GM23338 (cell line): ENCODE measurements at regions not wholly inside any gene's neighbourhood (a gene's known extent, or its start where the extent isn't known, plus 50 kb on each side); places are given as distances from the start of the nearest gene placed in this dataset.

Source experiments
- ATAC-seq: fragments of 200-7000 bp; cut with Tn5 transposase; 3 replicates; pipeline ENCODE4 v1.9.1; 2020
- DNase-seq: peaks from one replicate; pipeline ENCODE4 v3.0.0-alpha.2; 2015; ENCODE audit warnings: low spot score
- H2AFZ ChIP-seq: fragments of 200-600 bp; sonication (generic); 2 replicates; pipeline ENCODE4 v1.8.0; 2016; ENCODE audit warnings: antibody characterized with exemption, mild to moderate bottlenecking, moderate library complexity
- H3F3A ChIP-seq: fragments of 200-600 bp; sonication (generic); replicated peaks from 2 replicates; pipeline ENCODE4 v1.8.0; 2017; ENCODE audit warnings: antibody characterized with exemption, mixed run types, low read depth
- H3K27ac ChIP-seq: fragments of 200-600 bp; sonication (generic); 2 replicates; pipeline ENCODE4 v1.6.1; 2016; ENCODE audit warnings: low read depth
- H3K27me3 ChIP-seq: fragments of 200-600 bp; sonication (generic); 2 replicates; pipeline ENCODE4 v1.8.0; 2016; ENCODE audit warnings: mild to moderate bottlenecking, mixed run types, moderate library complexity; ENCODE audit not compliant: insufficient read depth
- H3K36me3 ChIP-seq: fragments of 200-600 bp; sonication (generic); 2 replicates; pipeline ENCODE4 v1.8.0; 2016; ENCODE audit warnings: mild to moderate bottlenecking; ENCODE audit not compliant: insufficient read depth
- H3K4me1 ChIP-seq: fragments of 200-600 bp; sonication (generic); 2 replicates; pipeline ENCODE4 v1.8.0; 2016; ENCODE audit warnings: mild to moderate bottlenecking, moderate library complexity; ENCODE audit not compliant: insufficient read depth
- H3K4me2 ChIP-seq: fragments of 200-600 bp; sonication (generic); 2 replicates; pipeline ENCODE4 v1.7.1; 2017; ENCODE audit warnings: mixed run types
- H3K4me3 ChIP-seq: fragments of 200-600 bp; sonication (generic); 2 replicates; pipeline ENCODE4 v1.6.1; 2016; ENCODE audit warnings: mixed run types
- H3K79me2 ChIP-seq: fragments of 200-600 bp; sonication (generic); replicated peaks from 2 replicates; pipeline ENCODE4 v1.8.0; 2017; ENCODE audit warnings: mild to moderate bottlenecking; ENCODE audit not compliant: insufficient read depth
- H3K9me2 ChIP-seq: fragments of 200-600 bp; sonication (generic); 2 replicates; pipeline ENCODE4 v1.8.0; 2017; ENCODE audit not compliant: insufficient read depth
- H4K20me1 ChIP-seq: fragments of 200-600 bp; sonication (generic); replicated peaks from 2 replicates; pipeline ENCODE4 v1.8.0; 2017; ENCODE audit warnings: mild to moderate bottlenecking; ENCODE audit not compliant: insufficient read depth
- H3K27ac Mint-ChIP-seq: 2 replicates; pipeline ENCODE4 v1.8.0; 2020; ENCODE audit warnings: inconsistent platforms, mild to moderate bottlenecking, moderate library complexity, mixed read lengths
- H3K27me3 Mint-ChIP-seq: 3 replicates; pipeline ENCODE4 v1.8.0; 2022; ENCODE audit warnings: low read depth, mild to moderate bottlenecking, moderate library complexity, mixed read lengths, inconsistent platforms; ENCODE audit not compliant: insufficient read depth, poor library complexity
- H3K36me3 Mint-ChIP-seq: 3 replicates; pipeline ENCODE4 v1.8.0; 2021; ENCODE audit warnings: low read depth, mild to moderate bottlenecking, inconsistent platforms, moderate library complexity, mixed read lengths
- H3K4me1 Mint-ChIP-seq: 3 replicates; pipeline ENCODE4 v1.8.0; 2020; ENCODE audit warnings: mild to moderate bottlenecking, inconsistent platforms, mixed read lengths
- H3K4me3 Mint-ChIP-seq: 3 replicates; pipeline ENCODE4 v1.8.0; 2021; ENCODE audit warnings: moderate library complexity, mild to moderate bottlenecking, inconsistent platforms, mixed read lengths
- H3K9me3 Mint-ChIP-seq: 3 replicates; pipeline ENCODE4 v1.8.0; 2020; ENCODE audit warnings: moderate library complexity, mild to moderate bottlenecking, inconsistent platforms, mixed read lengths
- CTCF ChIP-seq, 2 experiments: fragments of 200-600 bp in 1 of 2; sonication (generic) in 1 of 2; conservative IDR thresholded peaks; 2 replicates each; pipeline versions ENCODE4 v1.5.1 to v1.6.1; 2016 to 2017; ENCODE audit warnings: antibody characterized with exemption in 2 of 2, low read depth in 2 of 2, mild to moderate bottlenecking in 2 of 2, moderate library complexity in 1 of 2
- EZH2phosphoT487 ChIP-seq: fragments of 200-600 bp; sonication (generic); IDR thresholded peaks from one replicate; pipeline ENCODE4 v1.8.1; 2018; ENCODE audit warnings: antibody characterized with exemption; ENCODE audit not compliant: unreplicated experiment
- JUNB ChIP-seq: IDR thresholded peaks from one replicate; pipeline ENCODE4 v1.6.1; 2016; ENCODE audit warnings: antibody characterized with exemption; ENCODE audit not compliant: unreplicated experiment
- NANOG ChIP-seq: IDR thresholded peaks from 2 replicates; pipeline ENCODE4 v1.6.1; 2016; ENCODE audit warnings: antibody characterized with exemption, borderline replicate concordance
- STAT1 ChIP-seq: IDR thresholded peaks from one replicate; pipeline ENCODE4 v1.6.1; 2016; ENCODE audit warnings: antibody characterized with exemption; ENCODE audit not compliant: unreplicated experiment
- ZNF114 ChIP-seq: fragments of 250-450 bp; sonication (Bioruptor Pico); IDR thresholded peaks from 2 replicates; pipeline ENCODE4 v1.5.0; 2020; ENCODE audit warnings: mild to moderate bottlenecking, moderate library complexity
- ZNF331 ChIP-seq: fragments of 250-450 bp; sonication (Bioruptor Pico); IDR thresholded peaks from 2 replicates; pipeline ENCODE4 v1.5.0; 2020; ENCODE audit warnings: low read depth, mild to moderate bottlenecking, moderate library complexity
- ZNF462 ChIP-seq: fragments of 250-450 bp; sonication (Bioruptor Pico); IDR thresholded peaks from 2 replicates; pipeline ENCODE4 v1.5.0; 2020; ENCODE audit warnings: mild to moderate bottlenecking, moderate library complexity
- TF ChIP-seq, protein P1 (sequence below): IDR thresholded peaks from one replicate; pipeline ENCODE4 v1.6.1; 2018; ENCODE audit warnings: antibody characterized with exemption; ENCODE audit not compliant: unreplicated experiment

DNA sequence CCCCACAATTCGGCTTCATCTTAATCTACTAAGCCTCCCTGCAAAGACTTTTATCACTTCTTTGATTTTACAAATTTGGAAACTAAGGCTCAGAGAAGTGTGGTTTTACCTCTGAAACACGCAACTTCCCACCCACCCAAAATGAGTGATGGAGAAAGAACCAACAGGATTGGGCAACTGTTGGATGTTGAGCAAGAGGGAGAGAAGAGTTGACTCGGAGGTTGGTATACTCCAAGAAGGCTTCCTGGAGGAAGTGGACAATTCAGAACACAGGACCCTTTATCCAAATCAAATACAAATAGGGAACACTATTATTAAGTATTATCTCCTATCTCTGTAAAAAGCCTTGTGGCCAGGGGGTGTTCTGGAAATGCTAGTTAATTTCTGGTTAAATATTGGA is 323.0 kb downstream of the C16orf95 start (continued):
- no peak for TF ChIP-seq ZNF462 (CRISPR knock-in tag)
- TF ChIP-seq, protein P1, sequence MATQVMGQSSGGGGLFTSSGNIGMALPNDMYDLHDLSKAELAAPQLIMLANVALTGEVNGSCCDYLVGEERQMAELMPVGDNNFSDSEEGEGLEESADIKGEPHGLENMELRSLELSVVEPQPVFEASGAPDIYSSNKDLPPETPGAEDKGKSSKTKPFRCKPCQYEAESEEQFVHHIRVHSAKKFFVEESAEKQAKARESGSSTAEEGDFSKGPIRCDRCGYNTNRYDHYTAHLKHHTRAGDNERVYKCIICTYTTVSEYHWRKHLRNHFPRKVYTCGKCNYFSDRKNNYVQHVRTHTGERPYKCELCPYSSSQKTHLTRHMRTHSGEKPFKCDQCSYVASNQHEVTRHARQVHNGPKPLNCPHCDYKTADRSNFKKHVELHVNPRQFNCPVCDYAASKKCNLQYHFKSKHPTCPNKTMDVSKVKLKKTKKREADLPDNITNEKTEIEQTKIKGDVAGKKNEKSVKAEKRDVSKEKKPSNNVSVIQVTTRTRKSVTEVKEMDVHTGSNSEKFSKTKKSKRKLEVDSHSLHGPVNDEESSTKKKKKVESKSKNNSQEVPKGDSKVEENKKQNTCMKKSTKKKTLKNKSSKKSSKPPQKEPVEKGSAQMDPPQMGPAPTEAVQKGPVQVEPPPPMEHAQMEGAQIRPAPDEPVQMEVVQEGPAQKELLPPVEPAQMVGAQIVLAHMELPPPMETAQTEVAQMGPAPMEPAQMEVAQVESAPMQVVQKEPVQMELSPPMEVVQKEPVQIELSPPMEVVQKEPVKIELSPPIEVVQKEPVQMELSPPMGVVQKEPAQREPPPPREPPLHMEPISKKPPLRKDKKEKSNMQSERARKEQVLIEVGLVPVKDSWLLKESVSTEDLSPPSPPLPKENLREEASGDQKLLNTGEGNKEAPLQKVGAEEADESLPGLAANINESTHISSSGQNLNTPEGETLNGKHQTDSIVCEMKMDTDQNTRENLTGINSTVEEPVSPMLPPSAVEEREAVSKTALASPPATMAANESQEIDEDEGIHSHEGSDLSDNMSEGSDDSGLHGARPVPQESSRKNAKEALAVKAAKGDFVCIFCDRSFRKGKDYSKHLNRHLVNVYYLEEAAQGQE, result no peak
- no peak for TF ChIP-seq EZH2phosphoT487

DNA sequence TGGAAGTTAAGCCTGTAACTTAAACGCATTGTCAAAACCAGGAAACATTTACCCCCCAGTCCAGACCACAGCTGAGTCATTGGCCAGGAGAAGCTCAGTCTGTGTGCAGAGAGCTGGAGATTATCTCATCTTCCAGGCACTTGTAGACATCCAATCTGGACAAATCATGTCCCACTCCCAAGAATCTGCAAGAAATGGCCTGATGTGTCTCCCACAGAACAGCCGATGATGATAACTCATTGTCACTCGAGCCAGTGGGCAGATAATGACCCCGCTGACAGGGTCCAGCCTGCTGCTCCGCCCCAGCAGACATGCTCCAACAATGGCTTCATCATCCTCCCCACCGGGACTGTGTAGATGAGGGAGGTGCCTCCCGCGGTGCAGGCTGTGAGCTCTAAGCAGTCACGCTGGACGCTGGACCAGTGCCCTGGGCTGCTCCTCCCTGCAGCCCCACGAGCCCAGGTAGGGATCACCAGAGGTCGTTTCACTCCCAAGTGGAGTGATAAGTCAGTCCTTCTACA is 322.5 kb downstream of the C16orf95 start:
- Mint-ChIP-seq H3K27me3 (no peaks in the 10 kb centered on the region), H3K36me3 (no peaks in the 10 kb centered on the region), H3K4me3 (no peak overlapping the region), H3K27ac (no peak overlapping the region), H3K4me1 (no peaks in the 10 kb centered on the region), H3K9me3 (no peaks in the 10 kb centered on the region; the same call in 2 of the 3 replicates)
- DNase-seq, result no peak
- H3K36me3 ChIP-seq, result no peaks in the 10 kb centered on the region
- no peaks in the 10 kb centered on the region for H3K79me2 ChIP-seq
- no peaks in the 10 kb centered on the region for H3K9me2 ChIP-seq
- TF ChIP-seq NANOG, result no peak
- no peak for TF ChIP-seq ZNF114 (CRISPR knock-in tag)
- no peak for TF ChIP-seq STAT1
- no peak for TF ChIP-seq EZH2phosphoT487
- no peak for TF ChIP-seq CTCF (conservative IDR thresholded peaks at IDR 0.05; ENCODE audit: low read depth in 2 of 2)
- TF ChIP-seq JUNB, result no peak
- no peak for TF ChIP-seq ZNF331 (CRISPR knock-in tag)
- no peak overlapping the region for H3K4me2 ChIP-seq
- H3K27me3 ChIP-seq, result no peaks in the 10 kb centered on the region
- no peak overlapping the region; the same call in 1 of the 2 replicates for H2AFZ ChIP-seq
- H3K4me1 ChIP-seq, result no peaks in the 10 kb centered on the region
- H4K20me1 ChIP-seq, result no peaks in the 10 kb centered on the region
- no peak overlapping the region for H3K4me3 ChIP-seq
- H3K27ac ChIP-seq, result no peak overlapping the region
- H3F3A ChIP-seq, result no peaks in the 10 kb centered on the region
- peak; percentile 29; the same call in 1 of the 3 replicates for ATAC-seq
